ENCODE measurements at regions not wholly inside any gene's neighbourhood (a gene's known extent, or its start where the extent isn't known, plus 50 kb on each side); places are given as distances from the start of the nearest gene placed in this dataset.

GRCh38 chr5:179472641-179473040 lies 77.7 kb upstream of the RUFY1 start:
- TF ChIP-seq, protein P1, sequence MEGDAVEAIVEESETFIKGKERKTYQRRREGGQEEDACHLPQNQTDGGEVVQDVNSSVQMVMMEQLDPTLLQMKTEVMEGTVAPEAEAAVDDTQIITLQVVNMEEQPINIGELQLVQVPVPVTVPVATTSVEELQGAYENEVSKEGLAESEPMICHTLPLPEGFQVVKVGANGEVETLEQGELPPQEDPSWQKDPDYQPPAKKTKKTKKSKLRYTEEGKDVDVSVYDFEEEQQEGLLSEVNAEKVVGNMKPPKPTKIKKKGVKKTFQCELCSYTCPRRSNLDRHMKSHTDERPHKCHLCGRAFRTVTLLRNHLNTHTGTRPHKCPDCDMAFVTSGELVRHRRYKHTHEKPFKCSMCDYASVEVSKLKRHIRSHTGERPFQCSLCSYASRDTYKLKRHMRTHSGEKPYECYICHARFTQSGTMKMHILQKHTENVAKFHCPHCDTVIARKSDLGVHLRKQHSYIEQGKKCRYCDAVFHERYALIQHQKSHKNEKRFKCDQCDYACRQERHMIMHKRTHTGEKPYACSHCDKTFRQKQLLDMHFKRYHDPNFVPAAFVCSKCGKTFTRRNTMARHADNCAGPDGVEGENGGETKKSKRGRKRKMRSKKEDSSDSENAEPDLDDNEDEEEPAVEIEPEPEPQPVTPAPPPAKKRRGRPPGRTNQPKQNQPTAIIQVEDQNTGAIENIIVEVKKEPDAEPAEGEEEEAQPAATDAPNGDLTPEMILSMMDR (conservative IDR thresholded peaks at IDR 0.05; ENCODE audit: low read length): no peak
- TF ChIP-seq EZH2phosphoT487 (IDR thresholded peaks at IDR 0.05; ENCODE audit: borderline replicate concordance): no peak
